ENCODE measurements at regions not wholly inside any gene's neighbourhood (a gene's known extent, or its start where the extent isn't known, plus 50 kb on each side); places are given as distances from the start of the nearest gene placed in this dataset.

DNA sequence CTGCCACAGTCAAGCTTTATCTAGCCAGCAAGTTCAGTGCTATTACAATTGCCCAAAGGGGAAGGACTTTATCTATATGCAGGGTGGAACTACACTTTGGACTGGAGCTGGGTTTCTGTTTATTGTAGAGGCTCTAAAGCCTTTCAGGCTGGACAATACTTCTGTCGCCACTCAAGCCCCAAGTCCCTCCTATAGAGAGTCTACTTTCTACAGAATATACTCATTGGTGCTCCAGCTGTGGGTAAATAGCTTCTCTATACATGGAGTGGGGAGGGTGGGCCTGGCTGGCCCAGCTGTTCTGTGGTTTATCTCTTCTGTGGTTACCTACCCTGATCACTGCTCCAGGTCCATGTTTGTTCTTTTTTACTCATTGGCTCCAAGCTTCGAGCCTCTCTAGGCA, 151.8 kb upstream of the MYLIP start (continued):
- TF ChIP-seq, protein P1, sequence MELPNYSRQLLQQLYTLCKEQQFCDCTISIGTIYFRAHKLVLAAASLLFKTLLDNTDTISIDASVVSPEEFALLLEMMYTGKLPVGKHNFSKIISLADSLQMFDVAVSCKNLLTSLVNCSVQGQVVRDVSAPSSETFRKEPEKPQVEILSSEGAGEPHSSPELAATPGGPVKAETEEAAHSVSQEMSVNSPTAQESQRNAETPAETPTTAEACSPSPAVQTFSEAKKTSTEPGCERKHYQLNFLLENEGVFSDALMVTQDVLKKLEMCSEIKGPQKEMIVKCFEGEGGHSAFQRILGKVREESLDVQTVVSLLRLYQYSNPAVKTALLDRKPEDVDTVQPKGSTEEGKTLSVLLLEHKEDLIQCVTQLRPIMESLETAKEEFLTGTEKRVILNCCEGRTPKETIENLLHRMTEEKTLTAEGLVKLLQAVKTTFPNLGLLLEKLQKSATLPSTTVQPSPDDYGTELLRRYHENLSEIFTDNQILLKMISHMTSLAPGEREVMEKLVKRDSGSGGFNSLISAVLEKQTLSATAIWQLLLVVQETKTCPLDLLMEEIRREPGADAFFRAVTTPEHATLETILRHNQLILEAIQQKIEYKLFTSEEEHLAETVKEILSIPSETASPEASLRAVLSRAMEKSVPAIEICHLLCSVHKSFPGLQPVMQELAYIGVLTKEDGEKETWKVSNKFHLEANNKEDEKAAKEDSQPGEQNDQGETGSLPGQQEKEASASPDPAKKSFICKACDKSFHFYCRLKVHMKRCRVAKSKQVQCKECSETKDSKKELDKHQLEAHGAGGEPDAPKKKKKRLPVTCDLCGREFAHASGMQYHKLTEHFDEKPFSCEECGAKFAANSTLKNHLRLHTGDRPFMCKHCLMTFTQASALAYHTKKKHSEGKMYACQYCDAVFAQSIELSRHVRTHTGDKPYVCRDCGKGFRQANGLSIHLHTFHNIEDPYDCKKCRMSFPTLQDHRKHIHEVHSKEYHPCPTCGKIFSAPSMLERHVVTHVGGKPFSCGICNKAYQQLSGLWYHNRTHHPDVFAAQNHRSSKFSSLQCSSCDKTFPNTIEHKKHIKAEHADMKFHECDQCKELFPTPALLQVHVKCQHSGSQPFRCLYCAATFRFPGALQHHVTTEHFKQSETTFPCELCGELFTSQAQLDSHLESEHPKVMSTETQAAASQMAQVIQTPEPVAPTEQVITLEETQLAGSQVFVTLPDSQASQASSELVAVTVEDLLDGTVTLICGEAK (IDR thresholded peaks at IDR 0.05; ENCODE audit: borderline replicate concordance), result no peak
- TF ChIP-seq, protein P2, sequence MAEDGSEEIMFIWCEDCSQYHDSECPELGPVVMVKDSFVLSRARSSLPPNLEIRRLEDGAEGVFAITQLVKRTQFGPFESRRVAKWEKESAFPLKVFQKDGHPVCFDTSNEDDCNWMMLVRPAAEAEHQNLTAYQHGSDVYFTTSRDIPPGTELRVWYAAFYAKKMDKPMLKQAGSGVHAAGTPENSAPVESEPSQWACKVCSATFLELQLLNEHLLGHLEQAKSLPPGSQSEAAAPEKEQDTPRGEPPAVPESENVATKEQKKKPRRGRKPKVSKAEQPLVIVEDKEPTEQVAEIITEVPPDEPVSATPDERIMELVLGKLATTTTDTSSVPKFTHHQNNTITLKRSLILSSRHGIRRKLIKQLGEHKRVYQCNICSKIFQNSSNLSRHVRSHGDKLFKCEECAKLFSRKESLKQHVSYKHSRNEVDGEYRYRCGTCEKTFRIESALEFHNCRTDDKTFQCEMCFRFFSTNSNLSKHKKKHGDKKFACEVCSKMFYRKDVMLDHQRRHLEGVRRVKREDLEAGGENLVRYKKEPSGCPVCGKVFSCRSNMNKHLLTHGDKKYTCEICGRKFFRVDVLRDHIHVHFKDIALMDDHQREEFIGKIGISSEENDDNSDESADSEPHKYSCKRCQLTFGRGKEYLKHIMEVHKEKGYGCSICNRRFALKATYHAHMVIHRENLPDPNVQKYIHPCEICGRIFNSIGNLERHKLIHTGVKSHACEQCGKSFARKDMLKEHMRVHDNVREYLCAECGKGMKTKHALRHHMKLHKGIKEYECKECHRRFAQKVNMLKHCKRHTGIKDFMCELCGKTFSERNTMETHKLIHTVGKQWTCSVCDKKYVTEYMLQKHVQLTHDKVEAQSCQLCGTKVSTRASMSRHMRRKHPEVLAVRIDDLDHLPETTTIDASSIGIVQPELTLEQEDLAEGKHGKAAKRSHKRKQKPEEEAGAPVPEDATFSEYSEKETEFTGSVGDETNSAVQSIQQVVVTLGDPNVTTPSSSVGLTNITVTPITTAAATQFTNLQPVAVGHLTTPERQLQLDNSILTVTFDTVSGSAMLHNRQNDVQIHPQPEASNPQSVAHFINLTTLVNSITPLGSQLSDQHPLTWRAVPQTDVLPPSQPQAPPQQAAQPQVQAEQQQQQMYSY (CRISPR knock-in tag; IDR thresholded peaks at IDR 0.05), result no peak

DNA sequence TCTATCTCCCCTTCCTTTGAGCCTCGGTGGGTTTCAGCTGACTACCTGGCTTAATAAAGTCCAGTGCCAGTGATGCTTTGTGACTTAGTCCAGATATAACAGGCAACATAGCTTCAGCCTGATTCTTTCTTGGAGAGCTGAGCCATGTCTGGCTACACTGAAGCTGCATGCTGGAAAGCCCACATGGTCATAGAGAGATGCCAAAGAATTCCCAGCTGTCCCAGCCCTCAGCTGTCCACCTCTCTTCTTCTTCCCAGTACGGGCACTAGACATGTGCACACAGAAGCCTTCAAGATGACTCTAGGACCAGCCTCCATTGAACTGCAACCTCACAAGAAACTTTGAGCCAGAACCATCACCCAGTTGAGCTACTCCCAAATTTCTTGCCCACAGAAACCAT, 154.1 kb upstream of the MYLIP start:
- DNase-seq (ENCODE audit: low read depth, low spot score) (no peak), FAIRE-seq (no peak), ATAC-seq (no peak)
- in situ Hi-C loops (cut with MboI) (no loop called here), intact Hi-C loops (cut with micrococcal nuclease; ENCODE audit: unreplicated experiment) (no loop called here)
- Histone ChIP-seq H3K36me3 (ENCODE audit: control insufficient read depth in 2 of 2, insufficient read depth in 2 of 2, low read length in 1 of 2) (no peaks in the 10 kb centered on the region), H2AFZ (ENCODE audit: control insufficient read depth, low read depth, low read length) (no peak overlapping the region), H3K9ac (ENCODE audit: control insufficient read depth, insufficient read depth, low read length) (no peak overlapping the region), H3K9me3 (replicated peaks; ENCODE audit: control insufficient read depth, insufficient read depth, low read length) (peaks cover 5% of the 10 kb centered on the region; the same call in 2 of the 3 replicates), H3K27me3 (replicated peaks in 1 of 2; ENCODE audit: control insufficient read depth in 2 of 2, insufficient read depth in 2 of 2, low read length in 1 of 2) (no peaks in the 10 kb centered on the region), H3K4me1 (ENCODE audit: control insufficient read depth, insufficient read depth, low read length) (no peaks in the 10 kb centered on the region), H3K4me2 (ENCODE audit: control insufficient read depth, insufficient read depth) (no peak overlapping the region), H3K79me2 (ENCODE audit: control insufficient read depth, insufficient read depth, low read length) (no peaks in the 10 kb centered on the region), H3K4me3 (no peak overlapping the region), H3K27ac (ENCODE audit: control insufficient read depth, insufficient read depth) (no peak overlapping the region), H4K20me1 (ENCODE audit: control insufficient read depth, insufficient read depth) (no peaks in the 10 kb centered on the region)
- RAD21 ChIA-PET (ENCODE audit: unreplicated experiment), result no interaction called here
- CTCF ChIA-PET, result interaction anchor here (0.5 to 1.3 kb wide), 3 partner anchors 9 to 55 kb away, joined by 3 to 4 read pairs (median 3); no protein-coding TSS in a partner anchor
- BruUV-seq (replicated peaks), result no TSS peak
- SMC1A ChIA-PET (ENCODE audit: uncharacterized antibody, unreplicated experiment), result interaction anchor here (0.8 to 3.4 kb wide), 6 partner anchors 10 to 69 kb away, joined by 3 to 15 read pairs (median 4); no protein-coding TSS in a partner anchor
- WGBS (ENCODE audit: insufficient coverage, insufficient replicate concordance, low lambda C conversion rate, missing lambda C conversion rate), result 88% methylated on average over 2 of the region's 2 CpGs
- POLR2A ChIA-PET, result interaction anchor here (0.9 to 1.0 kb wide), 2 partner anchors 15 to 188 kb away, joined by 3 to 4 read pairs; no protein-coding TSS in a partner anchor
- TF ChIP-seq RAD51 (IDR thresholded peaks at IDR 0.05) (no peak), YY1 (IDR thresholded peaks at IDR 0.05; ENCODE audit: low read depth, low read length) (no peak), ESRRA (IDR thresholded peaks at IDR 0.05; ENCODE audit: low read length) (no peak), JUND (IDR thresholded peaks at IDR 0.05; ENCODE audit: low read depth, low read length) (no peak), NR2F1 (conservative IDR thresholded peaks at IDR 0.05) (no peak), ASH2L (IDR thresholded peaks at IDR 0.05; ENCODE audit: borderline replicate concordance, low read depth) (no peak), YBX1 (IDR thresholded peaks at IDR 0.05) (no peak), KAT2A (conservative IDR thresholded peaks at IDR 0.05; ENCODE audit: control insufficient read depth, low read depth, low read length) (no peak), SRF (IDR thresholded peaks at IDR 0.05; ENCODE audit: low read depth in 2 of 2, low read length in 2 of 2) (no peak), GATAD2B (conservative IDR thresholded peaks at IDR 0.05; ENCODE audit: low read depth) (no peak), TCF7 (IDR thresholded peaks at IDR 0.05; ENCODE audit: borderline replicate concordance) (no peak)
- TF ChIP-seq, protein P3, sequence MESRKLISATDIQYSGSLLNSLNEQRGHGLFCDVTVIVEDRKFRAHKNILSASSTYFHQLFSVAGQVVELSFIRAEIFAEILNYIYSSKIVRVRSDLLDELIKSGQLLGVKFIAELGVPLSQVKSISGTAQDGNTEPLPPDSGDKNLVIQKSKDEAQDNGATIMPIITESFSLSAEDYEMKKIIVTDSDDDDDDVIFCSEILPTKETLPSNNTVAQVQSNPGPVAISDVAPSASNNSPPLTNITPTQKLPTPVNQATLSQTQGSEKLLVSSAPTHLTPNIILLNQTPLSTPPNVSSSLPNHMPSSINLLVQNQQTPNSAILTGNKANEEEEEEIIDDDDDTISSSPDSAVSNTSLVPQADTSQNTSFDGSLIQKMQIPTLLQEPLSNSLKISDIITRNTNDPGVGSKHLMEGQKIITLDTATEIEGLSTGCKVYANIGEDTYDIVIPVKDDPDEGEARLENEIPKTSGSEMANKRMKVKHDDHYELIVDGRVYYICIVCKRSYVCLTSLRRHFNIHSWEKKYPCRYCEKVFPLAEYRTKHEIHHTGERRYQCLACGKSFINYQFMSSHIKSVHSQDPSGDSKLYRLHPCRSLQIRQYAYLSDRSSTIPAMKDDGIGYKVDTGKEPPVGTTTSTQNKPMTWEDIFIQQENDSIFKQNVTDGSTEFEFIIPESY (IDR thresholded peaks at IDR 0.05), result no peak

Measured in GM12878 (cell line).